Lung (tissue), 11 donors: ENCODE measurements at regions not wholly inside any gene's neighbourhood (a gene's known extent, or its start where the extent isn't known, plus 50 kb on each side); places are given as distances from the start of the nearest gene placed in this dataset.

ENCODE experiments used
- ATAC-seq: fragments of 200-7000 bp; cut with Tn5 transposase; one replicate; pipeline ENCODE4 v1.9.1; 2020; ENCODE audit warnings: moderate number of reproducible peaks; ENCODE audit not compliant: insufficient read depth, low FRiP score
- DNase-seq, 3 donors: peaks; one replicate each; pipeline ENCODE4 v3.0.0-alpha.2; 2013 to 2017
- H3K27ac ChIP-seq, 2 donors: one replicate each; pipeline ENCODE4 v1.5.1; 2013; ENCODE audit warnings: mild to moderate bottlenecking in 2 of 2, moderate library complexity in 2 of 2, control low read depth in 1 of 2, inconsistent platforms in 1 of 2, low read depth in 1 of 2, low read length in 1 of 2
- H3K27me3 ChIP-seq, 3 donors: one replicate each; pipeline ENCODE4 v1.5.1; 2013; ENCODE audit warnings: low read length in 2 of 3; ENCODE audit not compliant: control insufficient read depth in 3 of 3, insufficient read depth in 3 of 3
- H3K36me3 ChIP-seq, 4 donors: one replicate each; pipeline ENCODE4 v1.5.1; 2013; ENCODE audit warnings: low read length in 4 of 4, mild to moderate bottlenecking in 1 of 4, moderate library complexity in 1 of 4; ENCODE audit not compliant: control insufficient read depth in 4 of 4, insufficient read depth in 4 of 4
- H3K4me1 ChIP-seq, 5 donors: one replicate each; pipeline ENCODE4 v1.5.1; 2013; ENCODE audit warnings: low read length in 5 of 5, mild to moderate bottlenecking in 2 of 5, moderate library complexity in 1 of 5; ENCODE audit not compliant: control insufficient read depth in 5 of 5, insufficient read depth in 5 of 5
- H3K4me3 ChIP-seq: one replicate; pipeline ENCODE4 v1.5.1; 2013; ENCODE audit warnings: mild to moderate bottlenecking, control low read depth, moderate library complexity
- H3K9ac ChIP-seq, 2 donors: one replicate each; pipeline ENCODE4 v1.5.1; 2013; ENCODE audit warnings: low read length in 2 of 2, control low read depth in 1 of 2; ENCODE audit not compliant: insufficient read depth in 1 of 2
- H3K9me3 ChIP-seq, 4 donors: one replicate each; pipeline ENCODE4 v1.5.1; 2013; ENCODE audit warnings: low read length in 3 of 4, mild to moderate bottlenecking in 1 of 4, moderate library complexity in 1 of 4; ENCODE audit not compliant: control insufficient read depth in 4 of 4, insufficient read depth in 3 of 4
- CTCF ChIP-seq: IDR thresholded peaks from 2 replicates; pipeline ENCODE4 v1.5.1; 2012; ENCODE audit warnings: mild to moderate bottlenecking; ENCODE audit errors: control extremely low read depth, extremely low read depth
- WGBS, 2 donors: extraction: QIAGEN DNeasy Blood & Tissue Kit; methylation state at CpG; one replicate each; pipeline ENCODE4 v1.1.7; 2013; 5-methylcytosine and 5-hydroxymethylcytosine counted together
- donor health status: control.
- donor health status: control.
- donor health status: Bipolar disorder and iron deficiency.
- donor health status: healthy.
- donor health status: DM: yes; HTN: yes; CAD: no.

DNA sequence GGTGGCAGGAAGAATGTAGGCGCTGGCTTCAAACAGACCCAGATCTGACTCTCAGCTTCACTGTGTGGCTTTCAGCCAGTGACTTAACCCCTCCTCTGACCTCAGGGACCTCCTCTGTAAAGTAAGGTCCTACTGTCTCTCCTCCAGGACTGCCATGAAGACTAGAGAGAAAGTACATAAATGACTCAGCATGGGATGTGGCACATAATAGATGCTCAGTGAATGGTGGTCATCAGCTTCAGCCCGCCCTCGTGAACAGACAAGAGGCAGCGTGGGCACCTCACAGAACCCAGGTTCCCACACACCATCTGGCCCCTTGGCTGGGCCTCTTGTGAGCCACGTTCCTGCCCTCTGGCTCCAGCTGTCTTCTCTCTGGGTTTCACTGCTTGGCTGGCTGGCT lies 126.0 kb downstream of the SYF2 start:
- DNase-seq (no peak), ATAC-seq (no peak)
- peaks cover 0 to 10% (median 4%) of the 10 kb centered on the region in 4 donors for H3K9me3 ChIP-seq
- no peak overlapping the region for H3K9ac ChIP-seq
- H3K27me3 ChIP-seq = no peaks in the 10 kb centered on the region
- TF ChIP-seq CTCF = no peak
- H3K36me3 ChIP-seq = no peaks in the 10 kb centered on the region
- H3K4me3 ChIP-seq = no peak overlapping the region
- H3K27ac ChIP-seq = no peak overlapping the region
- H3K4me1 ChIP-seq = peaks cover 0 to 10% (median 0%) of the 10 kb centered on the region in 5 donors
- WGBS, 2 donors = 67 to 73% methylated on average over 5 of the region's 5 CpGs

GRCh38 chr1:25105836-25106235 lies 126.5 kb downstream of the SYF2 start:
- no peak for ATAC-seq
- 56 to 80% methylated on average over 4 of the region's 4 CpGs for WGBS, 2 donors
- Histone ChIP-seq H3K9me3 (peaks cover 0 to 10% (median 4%) of the 10 kb centered on the region in 4 donors), H3K9ac (no peak overlapping the region), H3K36me3 (no peaks in the 10 kb centered on the region), H3K4me1 (peaks cover 0 to 10% (median 0%) of the 10 kb centered on the region in 5 donors), H3K27me3 (no peaks in the 10 kb centered on the region), H3K27ac (no peak overlapping the region), H3K4me3 (no peak overlapping the region)
- TF ChIP-seq CTCF = no peak
- DNase-seq = no peak

GRCh38 chr1:25104932-25105561 lies 127.3 kb downstream of the SYF2 start:
- peaks cover 0 to 10% (median 4%) of the 10 kb centered on the region in 4 donors for H3K9me3 ChIP-seq
- no peak overlapping the region for H3K27ac ChIP-seq
- H3K36me3 ChIP-seq = no peaks in the 10 kb centered on the region
- peaks cover 0 to 10% (median 0%) of the 10 kb centered on the region in 5 donors for H3K4me1 ChIP-seq
- ATAC-seq (no peak), DNase-seq (no peak)
- no peak overlapping the region for H3K9ac ChIP-seq
- TF ChIP-seq CTCF = no peak
- H3K4me3 ChIP-seq = no peak overlapping the region
- 53 to 85% methylated on average over 1 of the region's 1 CpG for WGBS, 2 donors
- H3K27me3 ChIP-seq = no peaks in the 10 kb centered on the region
